AML-193 (cell line): ENCODE measurements at regions not wholly inside any gene's neighbourhood (a gene's known extent, or its start where the extent isn't known, plus 50 kb on each side); places are given as distances from the start of the nearest gene placed in this dataset.

ENCODE experiments used
- DNase-seq, 2 experiments: peaks; one replicate each; lab custom pipeline; 2025; lab: John Stamatoyannopoulos, UW

- DNase-seq: no peak
Measured at GRCh38 chr2:19784456-19784855, 117.3 kb downstream of the TTC32 start.

DNA sequence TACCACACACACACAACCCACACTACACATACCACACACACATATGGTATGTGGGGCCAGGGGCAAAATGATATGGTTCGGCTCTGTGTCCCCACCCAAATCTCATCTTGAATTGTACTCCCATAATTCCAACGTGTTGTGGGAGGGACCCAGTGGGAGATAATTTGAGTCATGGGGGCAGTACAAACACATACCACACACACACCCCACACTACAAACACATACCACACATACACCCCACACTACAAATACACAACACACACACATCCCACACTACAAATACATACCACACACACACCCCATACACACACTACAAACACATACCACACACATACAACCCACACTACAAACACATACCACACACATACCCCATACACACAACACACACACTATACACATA is 117.8 kb downstream of the TTC32 start:
- no peak for DNase-seq

- no peak for DNase-seq
Measured at GRCh38 chr2:19776941-19777514, 124.8 kb downstream of the TTC32 start.

GRCh38 chr2:19775838-19776237 is 125.9 kb downstream of the TTC32 start:
- no peak for DNase-seq

DNA sequence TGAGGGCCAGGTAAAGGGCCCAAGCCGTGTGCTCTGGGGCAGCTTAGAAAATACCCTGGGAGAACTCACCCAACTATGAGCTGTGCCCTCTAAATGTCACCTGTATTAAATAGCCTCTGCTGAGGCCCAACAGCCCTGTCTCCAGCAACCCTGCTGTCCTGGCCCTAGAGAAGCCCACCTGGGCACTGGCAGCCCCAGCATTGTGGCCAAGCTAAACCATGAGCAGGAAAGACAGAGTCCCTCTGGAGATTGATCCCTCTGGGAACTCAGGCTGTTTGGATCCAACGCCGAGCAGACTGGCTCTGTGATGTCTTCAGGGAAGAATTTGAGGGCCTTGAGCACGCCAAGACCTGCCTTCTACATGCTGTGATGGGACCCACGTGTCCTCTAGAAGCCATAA is 126.5 kb downstream of the TTC32 start:
- DNase-seq: no peak

DNA sequence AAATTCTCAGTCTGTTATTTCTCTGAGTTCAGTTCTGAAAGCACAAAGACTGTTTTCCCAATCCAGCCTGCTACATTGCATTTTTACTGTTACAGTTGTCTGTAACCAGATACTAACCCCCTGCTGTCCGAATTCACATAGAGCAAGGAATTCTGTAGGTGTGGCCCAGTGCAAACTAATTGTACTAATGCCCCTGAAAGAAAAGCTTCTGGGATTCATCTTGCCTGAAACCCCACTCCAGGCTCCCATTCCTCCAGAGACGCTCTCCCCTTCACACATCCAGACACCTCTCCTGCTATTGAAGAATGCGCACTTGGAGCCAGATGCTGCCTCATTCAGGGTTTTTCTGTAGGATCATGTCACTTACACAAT is 127.0 kb downstream of the TTC32 start:
- no peak for DNase-seq

GRCh38 chr2:19772981-19773380 is 128.8 kb downstream of the TTC32 start:
- DNase-seq: no peak

GRCh38 chr2:19769513-19769912 is 132.3 kb downstream of the TTC32 start:
- DNase-seq: peak in 1 of 2 experiments; percentile 12

- no peak for DNase-seq
Measured at GRCh38 chr2:19767899-19768298, 133.9 kb downstream of the TTC32 start.

GRCh38 chr2:19764998-19765397 is 136.8 kb downstream of the TTC32 start:
- DNase-seq: no peak

GRCh38 chr2:19763731-19764130 is 138.1 kb downstream of the TTC32 start:
- DNase-seq: no peak

DNA sequence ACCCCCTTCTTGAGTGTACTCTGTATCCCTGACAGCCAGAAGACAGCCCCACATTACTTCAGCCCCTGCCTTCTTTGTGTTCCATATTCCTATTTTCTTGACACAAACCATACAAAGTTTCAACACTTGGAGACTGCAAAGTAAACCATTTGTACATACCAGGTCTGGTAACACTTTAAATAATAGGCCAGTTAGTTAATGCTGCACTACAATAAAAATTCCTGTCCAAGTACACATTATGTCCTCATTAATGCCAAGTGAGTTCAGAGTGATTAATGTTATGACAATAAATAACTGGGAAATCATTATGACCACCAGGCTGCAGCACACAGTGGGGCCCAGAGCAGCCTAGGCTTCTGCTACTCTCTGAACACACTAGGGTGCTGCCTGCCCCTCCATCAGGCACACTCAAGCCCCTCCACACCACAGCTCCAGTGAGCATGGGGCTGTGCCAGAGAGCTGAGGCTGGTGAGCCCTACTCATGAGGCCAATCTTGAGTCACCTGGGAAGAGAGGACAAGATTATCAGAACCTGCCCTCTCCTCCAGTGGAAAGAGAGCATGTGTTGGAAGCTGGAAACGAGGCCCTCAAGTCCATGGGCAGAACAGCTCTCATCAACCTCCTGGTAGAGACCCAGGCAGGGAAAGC is 138.7 kb downstream of the TTC32 start:
- DNase-seq: no peak

- DNase-seq: no peak
Measured at GRCh38 chr2:19762142-19762541, 139.6 kb downstream of the TTC32 start.

DNA sequence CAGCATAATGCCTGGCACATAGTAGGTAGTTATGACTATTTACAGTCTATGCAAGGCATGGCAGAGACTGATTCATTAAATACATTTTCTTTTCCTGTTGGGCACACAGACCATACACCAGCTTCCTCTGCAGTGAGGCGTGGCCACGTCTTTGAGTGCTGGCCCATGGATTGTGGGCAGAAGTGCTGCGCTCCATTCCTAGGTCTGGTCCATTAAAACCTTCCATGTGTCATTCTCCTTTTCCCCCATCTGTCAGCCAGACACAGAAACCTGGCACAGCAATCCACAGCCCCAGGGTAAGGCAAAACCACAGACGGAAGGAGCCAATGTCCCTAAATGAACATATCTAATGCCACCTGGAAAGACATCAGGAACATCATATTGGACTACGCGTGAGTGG is 141.9 kb downstream of the TTC32 start:
- no peak for DNase-seq

- no peak for DNase-seq
Measured at GRCh38 chr2:19758658-19759057, 143.1 kb downstream of the TTC32 start.

GRCh38 chr2:19757586-19757985 is 144.2 kb downstream of the TTC32 start:
- no peak for DNase-seq

DNA sequence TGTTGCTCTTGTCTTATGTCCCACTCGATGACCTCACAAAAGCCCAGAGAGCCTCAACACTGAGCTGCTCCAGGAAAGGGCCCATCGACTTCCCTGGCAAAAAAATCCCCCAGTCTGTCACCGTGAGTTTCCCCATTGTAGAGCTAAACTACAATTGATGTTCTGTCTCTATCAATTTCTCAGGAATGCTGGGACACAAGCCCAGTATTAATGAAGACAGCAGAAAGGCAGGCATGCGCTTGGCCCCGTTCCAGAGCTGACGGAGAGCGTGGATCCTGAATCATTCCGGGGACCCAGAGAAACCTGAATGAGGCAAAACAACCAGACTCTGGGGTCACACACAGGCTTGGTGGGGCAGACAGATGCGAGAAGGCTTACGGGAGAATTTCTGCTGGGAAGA is 146.9 kb downstream of the TTC32 start:
- no peak for DNase-seq

GRCh38 chr2:19753818-19754217 is 148.0 kb downstream of the TTC32 start:
- DNase-seq: no peak

- DNase-seq: no peak
Measured at GRCh38 chr2:19753314-19753713, 148.5 kb downstream of the TTC32 start.

GRCh38 chr2:19752500-19752899 is 149.3 kb downstream of the TTC32 start:
- no peak for DNase-seq

DNA sequence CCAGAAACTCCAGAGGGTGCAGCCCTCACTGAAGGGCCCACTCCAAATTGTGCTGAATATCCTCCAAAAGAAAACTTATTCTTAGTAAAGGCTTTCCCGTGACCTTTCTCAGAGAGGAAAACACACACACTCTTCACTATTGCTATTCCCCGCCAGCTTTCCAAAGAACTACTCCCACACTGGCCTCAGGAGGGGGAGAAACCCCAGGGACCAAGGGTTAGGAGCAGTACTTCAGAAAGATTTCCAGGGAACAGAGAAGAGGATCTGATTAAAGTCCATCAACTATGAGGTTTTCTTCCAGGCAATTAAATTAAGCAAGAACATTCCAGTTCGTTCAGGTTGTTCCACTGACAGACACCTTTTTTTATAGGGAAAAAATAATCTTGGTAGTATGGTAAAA is 150.2 kb downstream of the TTC32 start:
- no peak for DNase-seq

DNA sequence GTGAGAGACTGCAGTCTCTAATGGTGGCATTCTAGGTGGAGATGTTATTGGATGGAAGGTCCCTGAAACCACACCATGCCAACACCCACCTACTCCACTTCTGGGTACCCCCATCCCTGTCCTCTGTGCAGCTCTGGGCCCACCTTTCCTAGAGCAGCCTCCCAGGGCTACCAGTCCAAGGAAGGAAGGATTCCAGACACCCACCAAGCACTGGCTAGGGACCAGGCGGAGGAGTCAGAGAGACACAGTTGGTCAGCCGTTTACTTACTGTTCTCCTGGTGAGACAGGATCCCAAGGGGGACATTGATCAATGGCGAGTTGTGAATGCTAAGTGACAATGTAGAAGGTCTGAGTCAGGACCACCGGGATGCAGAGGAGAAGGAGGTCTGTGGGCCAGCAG is 151.6 kb downstream of the TTC32 start:
- DNase-seq: no peak

DNA sequence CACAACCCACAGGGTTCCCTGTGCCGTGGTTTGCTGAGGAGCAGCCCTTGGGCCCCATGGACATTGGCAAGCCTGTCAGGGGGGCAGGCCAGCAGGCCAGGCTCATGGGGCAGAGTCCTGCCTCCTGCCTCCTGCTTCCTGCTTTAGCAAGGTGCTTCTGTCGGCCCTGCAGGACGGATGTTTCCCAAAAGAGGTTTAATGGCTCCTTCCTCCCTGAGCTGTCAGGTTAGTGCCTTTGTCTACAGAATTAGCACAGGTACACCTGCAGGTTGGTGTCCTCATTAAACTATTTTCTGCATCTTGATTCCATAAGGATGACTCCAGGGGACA is 152.3 kb downstream of the TTC32 start:
- DNase-seq: no peak

- DNase-seq: no peak
Measured at GRCh38 chr2:19748711-19749506, 152.9 kb downstream of the TTC32 start.
